WTC11 (cell line): ENCODE measurements at regions not wholly inside any gene's neighbourhood (a gene's known extent, or its start where the extent isn't known, plus 50 kb on each side); places are given as distances from the start of the nearest gene placed in this dataset.

Experiments
- ATAC-seq: fragments of 200-7000 bp; cut with Tn5 transposase; 2 replicates; pipeline ENCODE4 v1.10.0; 2021; ENCODE audit warnings: mild to moderate bottlenecking, moderate library complexity
- CTCF ChIA-PET: fragments of 300-600 bp; sonication (Branson Sonifier 250); formaldehyde crosslinking; loops from one replicate; lab custom pipeline; 2021; ENCODE audit warnings: antibody characterized with exemption; lab: Charles Lee
- POLR2A ChIA-PET: fragments of 350-600 bp; sonication (Branson Sonifier 250); formaldehyde crosslinking; loops from one replicate; lab custom pipeline; 2021; ENCODE audit warnings: antibody characterized with exemption; lab: Charles Lee
- DNase-seq: peaks from one replicate; pipeline ENCODE4 v3.0.0; 2021; ENCODE audit warnings: low spot score
- H3K27ac Mint-ChIP-seq: 2 replicates; pipeline ENCODE4 v1.8.0; 2021; ENCODE audit warnings: mixed read lengths
- H3K27me3 Mint-ChIP-seq: 2 replicates; pipeline ENCODE4 v1.8.0; 2021; ENCODE audit warnings: low read depth, mild to moderate bottlenecking, moderate library complexity, mixed read lengths
- H3K36me3 Mint-ChIP-seq: 2 replicates; pipeline ENCODE4 v1.8.0; 2021; ENCODE audit warnings: mixed read lengths
- H3K4me1 Mint-ChIP-seq: 2 replicates; pipeline ENCODE4 v1.8.0; 2022; ENCODE audit warnings: mixed read lengths
- H3K4me3 Mint-ChIP-seq: 2 replicates; pipeline ENCODE4 v1.8.0; 2021; ENCODE audit warnings: mild to moderate bottlenecking, moderate library complexity, mixed read lengths
- H3K9me3 Mint-ChIP-seq: 2 replicates; pipeline ENCODE4 v1.8.0; 2021; ENCODE audit warnings: mixed read lengths
- MYBL2 ChIP-seq: sonication (generic); formaldehyde crosslinking; IDR thresholded peaks from 2 replicates; pipeline ENCODE4 v1.8.1; 2023; ENCODE audit warnings: mild to moderate bottlenecking, moderate library complexity, missing genetic modification reagents
- NR1H2 ChIP-seq: sonication (generic); formaldehyde crosslinking; IDR thresholded peaks from 2 replicates; pipeline ENCODE4 v1.9.0; 2021; ENCODE audit warnings: mild to moderate bottlenecking, moderate library complexity, missing genetic modification reagents
- TEAD1 ChIP-seq: sonication (generic); formaldehyde crosslinking; IDR thresholded peaks from 2 replicates; pipeline ENCODE4 v1.8.0; 2022; ENCODE audit warnings: mild to moderate bottlenecking, missing genetic modification reagents
- TF ChIP-seq, protein P1 (sequence below): sonication (generic); formaldehyde crosslinking; IDR thresholded peaks from 2 replicates; pipeline ENCODE4 v1.8.0; 2023; ENCODE audit warnings: mild to moderate bottlenecking, missing genetic modification reagents
- TF ChIP-seq, protein P2 (sequence below): fragments of 250-450 bp; sonication (Bioruptor Pico); IDR thresholded peaks from 2 replicates; pipeline ENCODE4 v1.9.0; 2021; ENCODE audit warnings: moderate library complexity, mild to moderate bottlenecking, inconsistent platforms, borderline replicate concordance
- TF ChIP-seq, protein P3 (sequence below): sonication (generic); formaldehyde crosslinking; IDR thresholded peaks from 2 replicates; pipeline ENCODE4 v1.8.1; 2023; ENCODE audit warnings: mild to moderate bottlenecking, missing genetic modification reagents, borderline replicate concordance
- TF ChIP-seq, protein P4 (sequence below): sonication (generic); formaldehyde crosslinking; IDR thresholded peaks from 2 replicates; pipeline ENCODE4 v1.8.1; 2023; ENCODE audit warnings: mild to moderate bottlenecking, missing genetic modification reagents, moderate library complexity

DNA sequence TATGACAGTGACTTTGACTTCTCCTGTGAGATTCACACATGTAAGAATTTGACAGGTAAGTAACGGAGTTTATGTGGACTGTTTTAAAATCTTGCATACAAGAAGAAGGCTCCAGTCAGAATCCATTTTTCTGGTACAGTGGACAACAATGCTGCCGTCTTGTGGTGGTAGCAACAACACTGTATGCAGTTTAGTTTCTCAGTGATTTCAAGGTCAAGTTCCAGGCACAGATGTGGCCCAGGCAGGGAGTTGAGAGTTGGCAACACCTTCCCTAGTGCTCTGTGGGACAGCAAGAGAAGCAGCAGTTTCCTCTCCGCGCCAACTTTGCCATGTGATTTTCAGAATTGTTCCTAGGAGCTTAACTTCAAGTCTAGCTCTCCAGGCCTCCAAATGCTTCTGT, 56.0 kb upstream of the STPG2 start (continued):
- TF ChIP-seq, protein P1, sequence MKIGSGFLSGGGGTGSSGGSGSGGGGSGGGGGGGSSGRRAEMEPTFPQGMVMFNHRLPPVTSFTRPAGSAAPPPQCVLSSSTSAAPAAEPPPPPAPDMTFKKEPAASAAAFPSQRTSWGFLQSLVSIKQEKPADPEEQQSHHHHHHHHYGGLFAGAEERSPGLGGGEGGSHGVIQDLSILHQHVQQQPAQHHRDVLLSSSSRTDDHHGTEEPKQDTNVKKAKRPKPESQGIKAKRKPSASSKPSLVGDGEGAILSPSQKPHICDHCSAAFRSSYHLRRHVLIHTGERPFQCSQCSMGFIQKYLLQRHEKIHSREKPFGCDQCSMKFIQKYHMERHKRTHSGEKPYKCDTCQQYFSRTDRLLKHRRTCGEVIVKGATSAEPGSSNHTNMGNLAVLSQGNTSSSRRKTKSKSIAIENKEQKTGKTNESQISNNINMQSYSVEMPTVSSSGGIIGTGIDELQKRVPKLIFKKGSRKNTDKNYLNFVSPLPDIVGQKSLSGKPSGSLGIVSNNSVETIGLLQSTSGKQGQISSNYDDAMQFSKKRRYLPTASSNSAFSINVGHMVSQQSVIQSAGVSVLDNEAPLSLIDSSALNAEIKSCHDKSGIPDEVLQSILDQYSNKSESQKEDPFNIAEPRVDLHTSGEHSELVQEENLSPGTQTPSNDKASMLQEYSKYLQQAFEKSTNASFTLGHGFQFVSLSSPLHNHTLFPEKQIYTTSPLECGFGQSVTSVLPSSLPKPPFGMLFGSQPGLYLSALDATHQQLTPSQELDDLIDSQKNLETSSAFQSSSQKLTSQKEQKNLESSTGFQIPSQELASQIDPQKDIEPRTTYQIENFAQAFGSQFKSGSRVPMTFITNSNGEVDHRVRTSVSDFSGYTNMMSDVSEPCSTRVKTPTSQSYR (CRISPR knock-in tag): no peak
- TF ChIP-seq, protein P2, sequence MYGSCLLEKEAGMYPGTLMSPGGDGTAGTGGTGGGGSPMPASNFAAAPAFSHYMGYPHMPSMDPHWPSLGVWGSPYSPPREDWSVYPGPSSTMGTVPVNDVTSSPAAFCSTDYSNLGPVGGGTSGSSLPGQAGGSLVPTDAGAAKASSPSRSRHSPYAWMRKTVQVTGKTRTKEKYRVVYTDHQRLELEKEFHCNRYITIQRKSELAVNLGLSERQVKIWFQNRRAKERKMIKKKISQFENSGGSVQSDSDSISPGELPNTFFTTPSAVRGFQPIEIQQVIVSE (CRISPR knock-in tag): no peak
- no peak for TF ChIP-seq MYBL2 (CRISPR knock-in tag)
- TF ChIP-seq, protein P3, sequence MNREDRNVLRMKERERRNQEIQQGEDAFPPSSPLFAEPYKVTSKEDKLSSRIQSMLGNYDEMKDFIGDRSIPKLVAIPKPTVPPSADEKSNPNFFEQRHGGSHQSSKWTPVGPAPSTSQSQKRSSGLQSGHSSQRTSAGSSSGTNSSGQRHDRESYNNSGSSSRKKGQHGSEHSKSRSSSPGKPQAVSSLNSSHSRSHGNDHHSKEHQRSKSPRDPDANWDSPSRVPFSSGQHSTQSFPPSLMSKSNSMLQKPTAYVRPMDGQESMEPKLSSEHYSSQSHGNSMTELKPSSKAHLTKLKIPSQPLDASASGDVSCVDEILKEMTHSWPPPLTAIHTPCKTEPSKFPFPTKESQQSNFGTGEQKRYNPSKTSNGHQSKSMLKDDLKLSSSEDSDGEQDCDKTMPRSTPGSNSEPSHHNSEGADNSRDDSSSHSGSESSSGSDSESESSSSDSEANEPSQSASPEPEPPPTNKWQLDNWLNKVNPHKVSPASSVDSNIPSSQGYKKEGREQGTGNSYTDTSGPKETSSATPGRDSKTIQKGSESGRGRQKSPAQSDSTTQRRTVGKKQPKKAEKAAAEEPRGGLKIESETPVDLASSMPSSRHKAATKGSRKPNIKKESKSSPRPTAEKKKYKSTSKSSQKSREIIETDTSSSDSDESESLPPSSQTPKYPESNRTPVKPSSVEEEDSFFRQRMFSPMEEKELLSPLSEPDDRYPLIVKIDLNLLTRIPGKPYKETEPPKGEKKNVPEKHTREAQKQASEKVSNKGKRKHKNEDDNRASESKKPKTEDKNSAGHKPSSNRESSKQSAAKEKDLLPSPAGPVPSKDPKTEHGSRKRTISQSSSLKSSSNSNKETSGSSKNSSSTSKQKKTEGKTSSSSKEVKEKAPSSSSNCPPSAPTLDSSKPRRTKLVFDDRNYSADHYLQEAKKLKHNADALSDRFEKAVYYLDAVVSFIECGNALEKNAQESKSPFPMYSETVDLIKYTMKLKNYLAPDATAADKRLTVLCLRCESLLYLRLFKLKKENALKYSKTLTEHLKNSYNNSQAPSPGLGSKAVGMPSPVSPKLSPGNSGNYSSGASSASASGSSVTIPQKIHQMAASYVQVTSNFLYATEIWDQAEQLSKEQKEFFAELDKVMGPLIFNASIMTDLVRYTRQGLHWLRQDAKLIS (CRISPR knock-in tag): no peak

DNA sequence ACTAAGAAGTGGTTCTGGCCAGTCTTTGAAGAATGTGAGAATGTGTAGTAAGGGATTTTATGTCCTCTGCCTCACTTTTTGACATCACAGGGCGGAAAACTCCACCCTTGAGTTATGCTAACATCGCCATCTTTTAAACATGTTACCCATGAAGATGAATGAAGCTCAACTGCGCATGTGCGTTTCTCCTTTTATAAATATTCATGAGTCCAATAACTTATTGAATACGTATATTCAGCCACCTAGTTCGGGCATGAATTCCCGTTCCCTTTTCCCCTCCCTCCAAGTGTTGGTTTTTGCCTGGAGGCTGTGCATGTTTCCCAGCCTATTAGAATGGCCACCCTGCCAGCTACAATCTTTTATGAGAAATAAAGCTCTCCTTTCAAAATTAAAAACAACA, 51.7 kb upstream of the STPG2 start:
- Mint-ChIP-seq H3K36me3 (peaks cover 43% of the 10 kb centered on the region), H3K4me3 (no peak overlapping the region), H3K4me1 (0 out of 2 replicates have a peak, but pooled peaks cover 3% of the 10 kb centered on the region), H3K27me3 (no peaks in the 10 kb centered on the region), H3K9me3 (peaks cover 66% of the 10 kb centered on the region), H3K27ac (no peak overlapping the region)
- ChIA-PET POLR2A (no interaction called here), CTCF (no interaction called here)
- TF ChIP-seq TEAD1: no peak
- no peak for ATAC-seq
- no peak for DNase-seq

DNA sequence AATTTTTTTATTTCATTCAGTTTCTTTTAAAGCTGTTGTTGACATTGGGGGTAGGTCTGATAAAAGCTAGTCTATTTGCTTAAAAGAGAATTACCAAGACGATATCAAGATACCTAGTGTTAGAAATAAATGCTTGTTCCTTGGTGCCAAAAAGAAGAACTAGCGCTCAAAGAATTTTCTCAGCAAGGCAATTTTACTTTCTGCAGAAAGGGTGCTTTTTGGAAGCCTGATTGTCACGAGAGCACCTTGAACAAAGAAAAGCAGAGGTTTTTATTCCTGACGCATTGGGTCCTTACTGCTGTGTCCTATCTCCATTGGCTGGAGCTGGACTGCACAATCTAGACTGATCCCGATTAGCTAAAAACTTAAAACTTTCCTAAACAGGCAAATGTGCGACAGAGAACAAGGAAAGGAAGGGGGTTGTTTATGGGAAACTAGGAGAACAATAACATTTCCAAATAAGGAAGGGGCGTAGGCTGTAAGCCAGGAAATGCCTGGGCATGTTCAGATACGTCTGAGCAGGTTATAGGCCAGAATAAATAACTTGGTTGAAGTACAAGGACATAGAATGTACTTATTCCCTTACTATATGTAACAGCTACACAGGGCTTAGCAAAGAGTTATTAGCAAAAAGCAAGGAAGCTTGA, 50.3 kb upstream of the STPG2 start:
- POLR2A ChIA-PET: no interaction called here
- H3K27me3 Mint-ChIP-seq: no peaks in the 10 kb centered on the region
- ATAC-seq (0 out of 2 replicates have a peak, but pooled peaks have one; percentile 24), DNase-seq (no peak)
- H3K27ac Mint-ChIP-seq: no peak overlapping the region
- CTCF ChIA-PET: no interaction called here
- no peak for TF ChIP-seq NR1H2 (CRISPR knock-in tag)
- TF ChIP-seq, protein P4, sequence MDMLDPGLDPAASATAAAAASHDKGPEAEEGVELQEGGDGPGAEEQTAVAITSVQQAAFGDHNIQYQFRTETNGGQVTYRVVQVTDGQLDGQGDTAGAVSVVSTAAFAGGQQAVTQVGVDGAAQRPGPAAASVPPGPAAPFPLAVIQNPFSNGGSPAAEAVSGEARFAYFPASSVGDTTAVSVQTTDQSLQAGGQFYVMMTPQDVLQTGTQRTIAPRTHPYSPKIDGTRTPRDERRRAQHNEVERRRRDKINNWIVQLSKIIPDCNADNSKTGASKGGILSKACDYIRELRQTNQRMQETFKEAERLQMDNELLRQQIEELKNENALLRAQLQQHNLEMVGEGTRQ (CRISPR knock-in tag): no peak
- peaks cover 76% of the 10 kb centered on the region for H3K9me3 Mint-ChIP-seq
- H3K4me1 Mint-ChIP-seq: 0 out of 2 replicates have a peak, but pooled peaks cover 3% of the 10 kb centered on the region
- H3K4me3 Mint-ChIP-seq: no peak overlapping the region
- peaks cover 50% of the 10 kb centered on the region for H3K36me3 Mint-ChIP-seq
